Ascending aorta (tissue), 2 donors: ENCODE measurements at regions not wholly inside any gene's neighbourhood (a gene's known extent, or its start where the extent isn't known, plus 50 kb on each side); places are given as distances from the start of the nearest gene placed in this dataset.
"Not testable (repeated sequence)": the region's sequence is repeated elsewhere in the genome, so short reads cannot be mapped to it uniquely, and the experiment has no call there.

Experiments used
- DNase-seq, 2 donors: peaks; one replicate each; pipeline ENCODE4 v3.0.0-alpha.2; 2019; ENCODE audit warnings: low spot score in 2 of 2
- H3K27ac ChIP-seq, 2 donors: fragments of 200-600 bp; sonication (generic); one replicate each; pipeline ENCODE4 v1.5.1; 2016 to 2017; ENCODE audit warnings: mild to moderate bottlenecking in 1 of 2
- H3K27me3 ChIP-seq: fragments of 200-600 bp; sonication (generic); one replicate; pipeline ENCODE4 v1.5.1; 2017
- H3K36me3 ChIP-seq, 2 donors: fragments of 200-600 bp; sonication (generic); one replicate each; pipeline ENCODE4 v1.5.1; 2016
- H3K4me1 ChIP-seq, 2 donors: fragments of 200-600 bp; sonication (generic); one replicate each; pipeline ENCODE4 v1.5.1; 2016 to 2017; ENCODE audit warnings: mild to moderate bottlenecking in 1 of 2
- H3K4me3 ChIP-seq, 2 donors: fragments of 200-600 bp; sonication (generic); one replicate each; pipeline ENCODE4 v1.5.1; 2016 to 2017; ENCODE audit warnings: mild to moderate bottlenecking in 1 of 2
- H3K9me3 ChIP-seq, 2 donors: fragments of 200-600 bp; sonication (generic); one replicate each; pipeline ENCODE4 v1.5.1; 2016
- intact Hi-C: fragments of 100-400 bp; cut with DNase I; formaldehyde crosslinking; loops from one replicate; pipeline ENCODE4 v1.15.1; 2023
- TF ChIP-seq, protein P1 (sequence below), 3 experiments: fragments of 200-600 bp in 2 of 3; fragments of 450-650 bp in 1 of 3; sonication (generic) in 2 of 3; IDR thresholded peaks; one replicate each; pipeline ENCODE4 v1.5.1; 2016 to 2019; ENCODE audit warnings: antibody characterized with exemption in 3 of 3, mild to moderate bottlenecking in 1 of 3, moderate library complexity in 1 of 3

DNA sequence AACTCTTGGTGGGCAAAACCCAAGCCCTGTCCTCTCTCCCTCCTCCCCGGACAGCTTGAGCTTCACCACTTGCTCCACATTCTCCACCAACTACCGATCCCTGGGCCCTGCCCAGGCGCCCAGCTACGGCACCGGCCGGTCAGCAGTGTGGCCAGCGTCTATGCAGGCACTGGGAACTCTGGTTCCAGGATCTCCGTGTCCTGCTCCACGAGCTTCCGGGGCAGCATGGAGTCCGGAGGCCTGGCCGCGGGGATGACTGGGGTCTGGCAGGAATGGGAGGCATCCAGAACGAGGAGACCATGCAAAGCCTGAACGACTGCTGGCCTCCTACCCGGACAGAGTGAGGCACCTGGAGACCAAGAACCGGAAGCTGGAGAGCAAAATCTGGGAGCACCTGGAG is 68.9 kb upstream of the RTL6 start:
- no peaks in the 10 kb centered on the region for H3K4me1 ChIP-seq
- H3K9me3 ChIP-seq = peaks cover 0 to 5% of the 10 kb centered on the region in 2 donors
- peak in 1 of 2 donors; percentile 53 for DNase-seq
- no peak overlapping the region for H3K27ac ChIP-seq
- TF ChIP-seq, protein P1, sequence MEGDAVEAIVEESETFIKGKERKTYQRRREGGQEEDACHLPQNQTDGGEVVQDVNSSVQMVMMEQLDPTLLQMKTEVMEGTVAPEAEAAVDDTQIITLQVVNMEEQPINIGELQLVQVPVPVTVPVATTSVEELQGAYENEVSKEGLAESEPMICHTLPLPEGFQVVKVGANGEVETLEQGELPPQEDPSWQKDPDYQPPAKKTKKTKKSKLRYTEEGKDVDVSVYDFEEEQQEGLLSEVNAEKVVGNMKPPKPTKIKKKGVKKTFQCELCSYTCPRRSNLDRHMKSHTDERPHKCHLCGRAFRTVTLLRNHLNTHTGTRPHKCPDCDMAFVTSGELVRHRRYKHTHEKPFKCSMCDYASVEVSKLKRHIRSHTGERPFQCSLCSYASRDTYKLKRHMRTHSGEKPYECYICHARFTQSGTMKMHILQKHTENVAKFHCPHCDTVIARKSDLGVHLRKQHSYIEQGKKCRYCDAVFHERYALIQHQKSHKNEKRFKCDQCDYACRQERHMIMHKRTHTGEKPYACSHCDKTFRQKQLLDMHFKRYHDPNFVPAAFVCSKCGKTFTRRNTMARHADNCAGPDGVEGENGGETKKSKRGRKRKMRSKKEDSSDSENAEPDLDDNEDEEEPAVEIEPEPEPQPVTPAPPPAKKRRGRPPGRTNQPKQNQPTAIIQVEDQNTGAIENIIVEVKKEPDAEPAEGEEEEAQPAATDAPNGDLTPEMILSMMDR (IDR thresholded peaks at IDR 0.05) = no peak
- no peaks in the 10 kb centered on the region for H3K36me3 ChIP-seq
- no peak overlapping the region for H3K4me3 ChIP-seq
- no peaks in the 10 kb centered on the region for H3K27me3 ChIP-seq
- intact Hi-C loops = no loop called here

DNA sequence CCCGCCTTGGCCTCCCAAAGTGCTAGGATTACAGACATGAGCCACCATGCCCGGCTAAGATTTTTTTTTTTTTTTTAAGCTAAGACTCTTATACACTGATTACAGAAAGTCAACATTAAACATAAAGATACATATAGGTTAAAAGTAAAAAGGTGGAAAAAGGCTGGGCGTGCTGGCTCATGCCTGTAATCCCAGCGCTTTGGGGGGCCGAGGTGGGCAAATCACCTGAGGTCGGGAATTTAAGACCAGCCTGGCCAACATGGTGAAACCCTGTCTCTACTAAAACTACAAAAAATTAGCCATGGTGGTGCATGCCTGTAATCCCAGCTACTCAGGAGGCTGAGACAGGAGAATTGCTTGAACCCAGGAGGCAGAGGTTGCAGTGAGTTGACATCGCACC is 64.6 kb upstream of the RTL6 start:
- intact Hi-C loops, DNase-seq, H3K36me3 ChIP-seq, H3K4me1 ChIP-seq, H3K27me3 ChIP-seq, H3K9me3 ChIP-seq, H3K4me3 ChIP-seq, H3K27ac ChIP-seq: not testable (repeated sequence)

GRCh38 chr22:44561139-44561840 is 63.3 kb upstream of the RTL6 start:
- no peak for DNase-seq

GRCh38 chr22:44558671-44559070 is 60.6 kb upstream of the RTL6 start:
- H3K9me3 ChIP-seq, H3K27me3 ChIP-seq, H3K36me3 ChIP-seq, intact Hi-C loops, H3K4me3 ChIP-seq, H3K4me1 ChIP-seq, H3K27ac ChIP-seq: not testable (repeated sequence)
- peak in 1 of 2 donors; percentile 16 for DNase-seq

More at GRCh38 chr22:44561139-44561840, 63.3 kb upstream of the RTL6 start:
- Histone ChIP-seq H3K27ac (no peak overlapping the region), H3K4me1 (no peaks in the 10 kb centered on the region), H3K9me3 (peaks cover 0 to 5% of the 10 kb centered on the region in 2 donors), H3K4me3 (no peak overlapping the region), H3K27me3 (no peaks in the 10 kb centered on the region), H3K36me3 (no peaks in the 10 kb centered on the region)
- intact Hi-C loops = no loop called here
- TF ChIP-seq, protein P1 (IDR thresholded peaks at IDR 0.05) = no peak

DNA sequence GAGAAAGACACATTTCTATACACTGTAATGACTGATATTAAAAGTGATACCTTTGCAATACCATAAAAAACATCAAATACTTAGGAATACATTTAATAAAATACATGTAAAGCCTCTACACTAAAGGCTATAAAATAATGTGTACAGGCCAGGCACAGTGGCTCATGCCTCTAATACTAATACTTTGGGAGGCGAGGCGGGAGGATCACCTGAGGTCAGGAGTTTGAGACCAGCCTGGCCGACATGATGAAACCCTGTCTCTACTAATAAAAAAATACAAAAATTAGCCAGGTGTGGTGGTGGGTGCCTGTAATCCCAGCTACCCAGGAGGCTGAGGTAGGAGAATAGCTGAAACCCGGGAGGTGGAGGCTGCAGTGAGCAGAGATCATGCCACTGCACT is 59.8 kb upstream of the RTL6 start:
- intact Hi-C loops, H3K4me1 ChIP-seq, H3K27me3 ChIP-seq, H3K9me3 ChIP-seq, H3K36me3 ChIP-seq, H3K4me3 ChIP-seq, H3K27ac ChIP-seq: not testable (repeated sequence)
- peak in 1 of 2 donors; percentile 21 for DNase-seq

DNA sequence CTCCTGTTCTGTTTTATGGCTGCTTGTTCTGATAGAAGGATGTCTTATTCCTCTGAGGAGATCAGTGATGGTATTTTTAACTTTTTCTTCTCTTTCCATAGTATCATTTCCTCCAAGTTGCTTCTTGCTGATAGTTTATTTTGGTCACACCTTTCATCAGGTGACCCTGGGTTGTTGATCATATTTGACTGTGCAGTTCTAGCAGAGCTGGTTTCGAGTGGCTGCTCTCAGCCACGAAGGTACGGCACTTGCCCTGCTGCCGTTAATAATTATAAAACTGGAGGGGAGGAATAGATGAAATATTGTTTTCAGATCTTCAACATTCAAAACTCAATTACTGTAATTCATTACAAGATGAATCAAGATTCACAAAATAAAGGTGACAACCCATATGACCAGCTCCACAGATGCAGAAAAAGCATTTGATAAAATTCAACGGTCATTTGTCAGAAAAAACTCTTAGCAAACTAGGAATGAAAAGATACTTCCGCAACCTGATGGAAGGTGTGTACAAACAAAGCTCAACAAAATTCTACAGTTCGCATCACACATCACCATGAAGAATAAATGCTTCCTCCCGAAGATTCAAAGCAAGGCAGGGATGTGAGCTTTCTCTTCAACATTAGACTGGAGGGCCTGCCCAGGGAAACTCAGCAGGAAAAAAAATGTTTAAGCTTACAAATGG is 59.2 kb upstream of the RTL6 start:
- no peaks in the 10 kb centered on the region for H3K27me3 ChIP-seq
- no peak overlapping the region for H3K4me3 ChIP-seq
- no peaks in the 10 kb centered on the region for H3K36me3 ChIP-seq
- intact Hi-C loops = no loop called here
- H3K27ac ChIP-seq = no peak overlapping the region
- no peak for DNase-seq
- TF ChIP-seq, protein P1 (IDR thresholded peaks at IDR 0.05) = no peak
- H3K9me3 ChIP-seq = no peaks in the 10 kb centered on the region
- no peaks in the 10 kb centered on the region for H3K4me1 ChIP-seq

GRCh38 chr22:44555597-44555996 is 57.6 kb upstream of the RTL6 start:
- H3K27ac ChIP-seq = no peak overlapping the region
- H3K27me3 ChIP-seq = no peaks in the 10 kb centered on the region
- H3K36me3 ChIP-seq = no peaks in the 10 kb centered on the region
- H3K4me1 ChIP-seq = no peaks in the 10 kb centered on the region
- TF ChIP-seq, protein P1 (IDR thresholded peaks at IDR 0.05) = no peak
- no peak overlapping the region for H3K4me3 ChIP-seq
- intact Hi-C loops = no loop called here
- H3K9me3 ChIP-seq = no peaks in the 10 kb centered on the region
- DNase-seq = no peak
